DND-41 (cell line): ENCODE measurements at regions not wholly inside any gene's neighbourhood (a gene's known extent, or its start where the extent isn't known, plus 50 kb on each side); places are given as distances from the start of the nearest gene placed in this dataset.

Experiments
- ATAC-seq: fragments of 200-7000 bp; cut with Tn5 transposase; 3 replicates; pipeline ENCODE4 v1.9.1; 2021; ENCODE audit warnings: low read depth; ENCODE audit not compliant: insufficient read depth
- DNase-seq: peaks from one replicate; pipeline ENCODE4 v3.0.0-alpha.2; 2020
- H2AFZ ChIP-seq: 2 replicates; pipeline ENCODE4 v1.6.0; 2012; ENCODE audit warnings: low read depth, low read length
- H3K27ac ChIP-seq: 2 replicates; pipeline ENCODE4 v1.5.1; 2012; ENCODE audit warnings: low read length, inconsistent platforms
- H3K27me3 ChIP-seq: fragments of 200-600 bp; sonication (generic); 2 replicates; pipeline ENCODE4 v1.6.0; 2012; ENCODE audit warnings: low read length, mild to moderate bottlenecking, inconsistent platforms; ENCODE audit not compliant: insufficient read depth, poor library complexity
- H3K36me3 ChIP-seq: 2 replicates; pipeline ENCODE4 v1.5.1; 2012; ENCODE audit warnings: low read length, inconsistent platforms; ENCODE audit not compliant: insufficient read depth
- H3K4me1 ChIP-seq: 2 replicates; pipeline ENCODE4 v1.5.1; 2012; ENCODE audit warnings: mild to moderate bottlenecking, low read length; ENCODE audit not compliant: insufficient read depth
- H3K4me2 ChIP-seq: 2 replicates; pipeline ENCODE4 v1.6.0; 2012; ENCODE audit warnings: mild to moderate bottlenecking, moderate library complexity, low read length, inconsistent platforms; ENCODE audit not compliant: insufficient read depth
- H3K4me3 ChIP-seq, 2 experiments: fragments of 200-600 bp in 1 of 2; shearing (Covaris generic) in 1 of 2; 2 replicates each; pipeline ENCODE4 v1.5.1; 2012 to 2016; ENCODE audit warnings: inconsistent platforms in 2 of 2, low read length in 2 of 2, mild to moderate bottlenecking in 2 of 2, low read depth in 1 of 2, moderate library complexity in 1 of 2
- H3K79me2 ChIP-seq: 2 replicates; pipeline ENCODE4 v1.6.0; 2012; ENCODE audit warnings: low read length, inconsistent platforms; ENCODE audit not compliant: insufficient read depth
- H3K9ac ChIP-seq: 2 replicates; pipeline ENCODE4 v1.6.0; 2012; ENCODE audit warnings: low read depth, mild to moderate bottlenecking, inconsistent platforms, low read length, moderate library complexity
- H3K9me3 ChIP-seq: 2 replicates; pipeline ENCODE4 v1.5.1; 2012; ENCODE audit warnings: low read length, moderate library complexity, mild to moderate bottlenecking, inconsistent platforms; ENCODE audit not compliant: insufficient read depth, severe bottlenecking
- H4K20me1 ChIP-seq: 2 replicates; pipeline ENCODE4 v1.6.0; 2012; ENCODE audit warnings: low read length; ENCODE audit not compliant: insufficient read depth
- CTCF ChIP-seq: IDR thresholded peaks from 2 replicates; pipeline ENCODE4 v1.5.1; 2012; ENCODE audit warnings: borderline replicate concordance, low read length, moderate library complexity, mild to moderate bottlenecking; ENCODE audit not compliant: poor library complexity, severe bottlenecking; ENCODE audit errors: extremely low read depth
- EZH2 ChIP-seq: IDR thresholded peaks from 3 replicates; pipeline ENCODE4 v1.6.1; 2012; ENCODE audit warnings: borderline replicate concordance, low read depth, mild to moderate bottlenecking, moderate library complexity, low read length, inconsistent platforms; ENCODE audit not compliant: severe bottlenecking

DNA sequence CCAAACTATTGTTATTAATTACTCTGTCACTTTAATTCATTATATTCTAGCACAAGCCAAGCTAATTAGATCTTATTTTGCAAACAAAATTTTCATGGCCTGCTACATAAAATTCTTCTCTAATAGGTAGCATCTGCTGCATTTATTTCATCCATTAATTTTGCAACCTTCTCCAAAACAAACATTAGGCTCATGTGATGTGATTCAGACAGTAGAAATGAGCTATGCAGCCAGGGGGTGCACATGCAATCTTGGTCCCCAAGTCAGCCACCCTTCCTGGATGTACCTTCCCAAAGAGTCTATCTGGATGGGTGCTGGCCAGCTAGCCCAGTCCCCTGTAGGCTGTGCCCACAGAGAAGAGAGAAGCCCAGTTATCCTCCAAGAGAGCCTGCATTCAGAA lies 242.1 kb upstream of the OSR1 start:
- Histone ChIP-seq H4K20me1 (no peaks in the 10 kb centered on the region), H3K9me3 (no peaks in the 10 kb centered on the region), H3K27me3 (no peaks in the 10 kb centered on the region), H3K4me2 (no peak overlapping the region), H3K27ac (no peak overlapping the region), H3K4me1 (no peaks in the 10 kb centered on the region), H3K36me3 (no peaks in the 10 kb centered on the region), H3K79me2 (no peaks in the 10 kb centered on the region), H3K9ac (no peak overlapping the region), H2AFZ (no peak overlapping the region), H3K4me3 (no peak overlapping the region)
- ATAC-seq (no peak), DNase-seq (no peak)
- no peak for TF ChIP-seq EZH2
- TF ChIP-seq CTCF, result no peak

- Histone ChIP-seq H3K4me1 (no peaks in the 10 kb centered on the region), H4K20me1 (no peaks in the 10 kb centered on the region), H3K27ac (no peak overlapping the region), H3K4me2 (no peak overlapping the region), H3K79me2 (no peaks in the 10 kb centered on the region), H3K9me3 (no peaks in the 10 kb centered on the region), H2AFZ (no peak overlapping the region), H3K4me3 (no peak overlapping the region), H3K9ac (no peak overlapping the region), H3K36me3 (no peaks in the 10 kb centered on the region), H3K27me3 (no peaks in the 10 kb centered on the region)
- TF ChIP-seq CTCF (no peak), EZH2 (no peak)
- ATAC-seq, result no peak
- DNase-seq, result no peak
Observed at GRCh38 chr2:19598971-19599370, 240.5 kb upstream of the OSR1 start.

DNA sequence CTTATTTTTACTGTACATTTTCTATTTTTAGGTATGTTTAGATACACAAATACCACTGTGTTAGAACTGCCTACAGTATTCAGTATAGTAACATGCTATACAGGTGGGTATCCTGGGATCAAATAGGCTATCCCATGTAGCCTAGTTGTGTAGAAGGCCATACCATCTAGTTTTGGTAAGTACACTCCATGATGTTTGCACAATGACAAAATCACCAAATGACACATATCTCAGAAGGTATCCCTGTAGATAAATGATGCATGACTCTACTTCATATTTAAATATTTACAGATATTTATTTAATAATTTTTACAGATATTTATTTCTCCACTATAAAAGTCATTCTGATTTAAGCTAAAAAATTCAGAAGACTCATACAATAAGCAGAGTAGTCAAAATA lies 233.8 kb upstream of the OSR1 start:
- ATAC-seq, result no peak
- no peaks in the 10 kb centered on the region for H3K79me2 ChIP-seq

More for the DNA sequence above, 233.8 kb upstream of the OSR1 start:
- H3K4me3 ChIP-seq, result no peak overlapping the region
- no peak overlapping the region for H3K4me2 ChIP-seq
- no peaks in the 10 kb centered on the region for H4K20me1 ChIP-seq
- no peaks in the 10 kb centered on the region for H3K27me3 ChIP-seq
- no peaks in the 10 kb centered on the region for H3K9me3 ChIP-seq
- H3K9ac ChIP-seq, result no peak overlapping the region
- no peak overlapping the region for H2AFZ ChIP-seq
- no peak for TF ChIP-seq EZH2
- TF ChIP-seq CTCF, result no peak
- no peaks in the 10 kb centered on the region for H3K36me3 ChIP-seq
- no peaks in the 10 kb centered on the region for H3K4me1 ChIP-seq
- no peak for DNase-seq
- no peak overlapping the region for H3K27ac ChIP-seq
